ENCODE measurements at regions not wholly inside any gene's neighbourhood (a gene's known extent, or its start where the extent isn't known, plus 50 kb on each side); places are given as distances from the start of the nearest gene placed in this dataset.

DNA sequence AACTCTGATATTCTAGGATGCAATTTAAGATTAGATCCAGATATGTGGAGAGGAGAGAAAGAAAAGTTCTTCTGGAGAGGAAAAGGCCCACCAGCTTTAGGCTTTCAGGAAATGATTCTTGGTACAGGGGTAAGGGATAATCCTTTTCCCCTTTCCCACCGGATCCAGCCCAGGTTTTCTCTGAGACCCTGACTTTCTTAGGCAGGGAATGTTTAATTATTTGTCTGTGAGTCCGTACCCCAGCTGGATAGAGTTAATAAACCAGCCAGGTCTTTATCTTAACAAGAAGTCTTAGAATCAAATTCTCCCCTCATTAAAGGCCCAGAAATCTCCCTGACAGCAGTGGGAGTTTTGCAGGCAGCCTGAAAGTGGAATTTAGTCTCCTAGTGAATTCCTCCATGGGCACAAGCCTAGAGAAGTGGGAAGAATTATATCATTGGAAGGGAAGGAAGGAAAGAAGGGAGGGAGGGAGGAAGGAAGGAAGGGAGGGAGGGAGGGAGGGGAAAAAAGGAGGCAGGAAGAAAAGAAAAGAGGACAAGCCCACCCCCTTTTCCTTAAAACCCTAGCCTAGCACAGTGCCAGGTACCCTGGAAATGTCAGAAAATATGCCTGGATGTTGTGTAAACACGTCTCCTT is 189.0 kb downstream of the PLPP3 start:
- TF ChIP-seq POLR2A (IDR thresholded peaks at IDR 0.05) (no peak), POLR2AphosphoS5 (IDR thresholded peaks at IDR 0.05) (no peak)
- TF ChIP-seq, protein P1, sequence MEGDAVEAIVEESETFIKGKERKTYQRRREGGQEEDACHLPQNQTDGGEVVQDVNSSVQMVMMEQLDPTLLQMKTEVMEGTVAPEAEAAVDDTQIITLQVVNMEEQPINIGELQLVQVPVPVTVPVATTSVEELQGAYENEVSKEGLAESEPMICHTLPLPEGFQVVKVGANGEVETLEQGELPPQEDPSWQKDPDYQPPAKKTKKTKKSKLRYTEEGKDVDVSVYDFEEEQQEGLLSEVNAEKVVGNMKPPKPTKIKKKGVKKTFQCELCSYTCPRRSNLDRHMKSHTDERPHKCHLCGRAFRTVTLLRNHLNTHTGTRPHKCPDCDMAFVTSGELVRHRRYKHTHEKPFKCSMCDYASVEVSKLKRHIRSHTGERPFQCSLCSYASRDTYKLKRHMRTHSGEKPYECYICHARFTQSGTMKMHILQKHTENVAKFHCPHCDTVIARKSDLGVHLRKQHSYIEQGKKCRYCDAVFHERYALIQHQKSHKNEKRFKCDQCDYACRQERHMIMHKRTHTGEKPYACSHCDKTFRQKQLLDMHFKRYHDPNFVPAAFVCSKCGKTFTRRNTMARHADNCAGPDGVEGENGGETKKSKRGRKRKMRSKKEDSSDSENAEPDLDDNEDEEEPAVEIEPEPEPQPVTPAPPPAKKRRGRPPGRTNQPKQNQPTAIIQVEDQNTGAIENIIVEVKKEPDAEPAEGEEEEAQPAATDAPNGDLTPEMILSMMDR (IDR thresholded peaks at IDR 0.05 in 8 of 11, conservative IDR thresholded peaks at IDR 0.05 in 3 of 11), result no peak
- Histone ChIP-seq H3K36me3 (no peaks in the 10 kb centered on the region), H3K27me3 (replicated peaks in 1 of 7) (no peaks in the 10 kb centered on the region), H3K9me3 (no peaks in the 10 kb centered on the region), H3K27ac (no peak overlapping the region), H3K4me1 (no peaks in the 10 kb centered on the region), H3K4me3 (no peak overlapping the region)
- WGBS, 5 donors, result 57 to 79% (median 76%) methylated on average over 3 of the region's 3 CpGs
- DNase-seq, result no peak
- intact Hi-C loops (cut with DNase I; ENCODE audit: low total_unique reads), result no loop called here

DNA sequence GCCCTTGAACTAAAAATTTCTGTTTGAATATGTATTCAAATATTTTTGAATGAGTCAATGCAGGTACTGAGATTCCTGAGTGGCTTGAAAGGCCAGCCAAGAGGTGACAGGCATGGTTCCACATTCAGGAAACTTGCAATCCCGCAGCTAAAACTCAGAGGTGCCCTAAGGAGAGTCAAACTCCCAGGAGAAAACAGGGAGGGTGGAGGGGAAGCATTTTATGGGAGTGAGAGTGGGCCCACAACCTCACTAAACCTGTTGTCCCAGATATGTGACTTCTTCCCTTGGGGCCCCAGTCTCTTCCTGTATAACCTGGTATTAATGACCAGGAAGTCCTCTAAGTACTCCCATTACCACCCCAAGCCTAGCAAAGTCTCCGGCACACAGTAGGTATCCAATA is 189.6 kb downstream of the PLPP3 start:
- Histone ChIP-seq H3K4me1 (no peaks in the 10 kb centered on the region), H3K4me3 (no peak overlapping the region), H3K27ac (no peak overlapping the region), H3K9me3 (no peaks in the 10 kb centered on the region), H3K27me3 (replicated peaks in 1 of 7) (no peaks in the 10 kb centered on the region), H3K36me3 (no peaks in the 10 kb centered on the region)
- intact Hi-C loops (cut with DNase I; ENCODE audit: low total_unique reads), result no loop called here
- DNase-seq, result no peak
- TF ChIP-seq POLR2A (IDR thresholded peaks at IDR 0.05) (no peak), POLR2AphosphoS5 (IDR thresholded peaks at IDR 0.05) (no peak)
- TF ChIP-seq, protein P1 (IDR thresholded peaks at IDR 0.05 in 8 of 11, conservative IDR thresholded peaks at IDR 0.05 in 3 of 11), result no peak
- WGBS, 5 donors, result 86 to 94% (median 92%) methylated on average over 2 of the region's 2 CpGs

DNA sequence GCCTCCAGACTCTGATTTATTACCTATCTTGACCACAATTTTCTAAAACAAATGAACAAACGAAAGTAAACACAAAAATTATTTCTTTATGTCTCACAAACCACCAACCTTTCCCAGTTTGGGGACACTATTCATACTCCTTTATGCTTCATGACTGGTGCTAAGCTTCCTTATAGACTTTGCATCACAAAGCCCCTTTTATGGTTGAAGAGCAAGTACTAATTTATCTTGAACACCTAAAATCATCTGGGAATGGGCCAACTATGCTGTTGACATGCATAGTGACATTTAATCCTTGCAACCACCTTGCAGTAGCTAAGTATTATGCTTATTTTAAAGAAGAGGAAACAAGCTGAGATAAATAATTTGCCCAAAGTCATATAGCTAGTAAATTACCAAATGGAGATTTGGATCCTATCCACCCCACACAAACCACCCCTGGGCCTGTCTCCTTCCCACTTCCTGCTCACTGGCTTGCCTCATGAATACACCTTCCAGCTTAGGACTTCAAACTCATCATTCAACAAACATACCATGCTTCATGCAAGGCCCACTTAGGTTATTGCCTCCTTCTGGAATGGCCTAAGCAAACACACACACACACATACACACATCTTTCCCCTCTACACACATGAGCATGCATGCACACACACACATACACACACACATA is 192.2 kb downstream of the PLPP3 start:
- Histone ChIP-seq H3K9me3 (no peaks in the 10 kb centered on the region), H3K27ac (no peak overlapping the region), H3K4me1 (no peaks in the 10 kb centered on the region), H3K27me3 (replicated peaks in 1 of 7) (no peaks in the 10 kb centered on the region), H3K36me3 (no peaks in the 10 kb centered on the region), H3K4me3 (no peak overlapping the region)
- TF ChIP-seq, protein P1 (IDR thresholded peaks at IDR 0.05 in 8 of 11, conservative IDR thresholded peaks at IDR 0.05 in 3 of 11), result no peak
- 30 to 56% (median 42%) methylated on average over 1 of the region's 1 CpG for WGBS, 5 donors
- intact Hi-C loops (cut with DNase I; ENCODE audit: low total_unique reads), result no loop called here
- no peak for DNase-seq

DNA sequence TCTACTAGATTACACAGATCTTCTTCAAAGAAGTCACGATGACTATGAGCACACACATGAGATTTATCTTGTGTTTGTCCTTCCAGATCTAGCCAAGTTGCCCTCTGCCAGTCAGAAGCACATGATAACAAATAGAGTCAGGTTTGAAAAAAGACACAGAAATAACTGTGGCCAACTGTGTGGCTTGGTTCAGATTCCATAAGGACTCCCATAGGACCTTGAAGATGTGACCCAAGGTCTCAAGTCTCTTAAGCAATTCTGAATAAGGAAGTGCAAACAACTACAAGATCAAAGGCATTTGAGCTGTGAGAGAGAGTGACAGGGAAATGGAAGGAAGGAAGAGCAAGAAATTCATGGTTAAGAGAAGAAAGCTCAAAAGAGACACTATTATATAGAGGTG is 194.0 kb downstream of the PLPP3 start:
- TF ChIP-seq POLR2AphosphoS5 (IDR thresholded peaks at IDR 0.05) (no peak), POLR2A (IDR thresholded peaks at IDR 0.05) (no peak)
- TF ChIP-seq, protein P1 (IDR thresholded peaks at IDR 0.05 in 8 of 11, conservative IDR thresholded peaks at IDR 0.05 in 3 of 11), result no peak
- Histone ChIP-seq H3K27me3 (replicated peaks in 1 of 7) (no peaks in the 10 kb centered on the region), H3K9me3 (no peaks in the 10 kb centered on the region), H3K36me3 (no peaks in the 10 kb centered on the region), H3K4me3 (no peak overlapping the region), H3K4me1 (no peaks in the 10 kb centered on the region), H3K27ac (no peak overlapping the region)
- no peak for DNase-seq
- 90 to 97% (median 97%) methylated on average over 1 of the region's 1 CpG for WGBS, 5 donors
- intact Hi-C loops (cut with DNase I; ENCODE audit: low total_unique reads), result no loop called here
